Gastroesophageal sphincter (tissue), 4 donors: ENCODE measurements at regions not wholly inside any gene's neighbourhood (a gene's known extent, or its start where the extent isn't known, plus 50 kb on each side); places are given as distances from the start of the nearest gene placed in this dataset.
"Not testable (repeated sequence)": the region's sequence is repeated elsewhere in the genome, so short reads cannot be mapped to it uniquely, and the experiment has no call there.

Experiments used
- ATAC-seq: fragments of 150-250 bp; one replicate; pipeline ENCODE4 v1.9.1; 2016; ENCODE audit warnings: mild to moderate bottlenecking, moderate library complexity
- H3K27ac ChIP-seq, 4 donors: fragments of 200-600 bp; sonication (generic) in 3 of 4; 1 replicate in 3 of 4; 2 replicates in 1 of 4; pipeline ENCODE4 v1.5.1; 2016 to 2019
- H3K27me3 ChIP-seq: fragments of 200-600 bp; sonication (generic); one replicate; pipeline ENCODE4 v1.5.1; 2019
- H3K36me3 ChIP-seq, 2 donors: fragments of 200-600 bp; sonication (generic); one replicate each; pipeline ENCODE4 v1.5.1; 2019; ENCODE audit warnings: control low read depth in 1 of 2
- H3K4me1 ChIP-seq, 3 donors: fragments of 200-600 bp; sonication (generic); 1 replicate in 2 of 3; 2 replicates in 1 of 3; pipeline ENCODE4 v1.5.1; 2016 to 2019; ENCODE audit warnings: control low read depth in 2 of 3
- H3K4me3 ChIP-seq, 2 donors: fragments of 200-600 bp; sonication (generic); one replicate each; pipeline ENCODE4 v1.5.1; 2019; ENCODE audit warnings: mild to moderate bottlenecking in 1 of 2, moderate library complexity in 1 of 2
- H3K9me3 ChIP-seq, 3 donors: fragments of 200-600 bp; sonication (generic); one replicate each; pipeline ENCODE4 v1.5.1; 2017 to 2019; ENCODE audit warnings: control low read depth in 2 of 3
- CTCF ChIP-seq, 4 experiments: fragments of 200-600 bp in 2 of 4; fragments of 450-650 bp in 2 of 4; sonication (generic) in 1 of 4; IDR thresholded peaks; one replicate each; pipeline ENCODE4 v1.5.1; 2017 to 2019; ENCODE audit warnings: antibody characterized with exemption in 4 of 4, mild to moderate bottlenecking in 2 of 4, moderate library complexity in 2 of 4
- EP300 ChIP-seq: sonication (generic); formaldehyde crosslinking; IDR thresholded peaks from one replicate; pipeline ENCODE4 v1.6.1; 2017; ENCODE audit warnings: antibody characterized with exemption, mild to moderate bottlenecking
- POLR2A ChIP-seq, 2 donors: fragments of 450-650 bp; IDR thresholded peaks; one replicate each; pipeline ENCODE4 v1.6.1; 2017; ENCODE audit warnings: antibody characterized with exemption in 2 of 2, mild to moderate bottlenecking in 2 of 2, moderate library complexity in 1 of 2
- POLR2AphosphoS5 ChIP-seq: sonication (generic); formaldehyde crosslinking; IDR thresholded peaks from one replicate; pipeline ENCODE4 v1.6.1; 2017; ENCODE audit warnings: antibody characterized with exemption
- WGBS, 2 donors: methylation state at CpG; one replicate each; pipeline ENCODE4 v1.1.5; 2018; ENCODE audit warnings: low coverage in 1 of 2; 5-methylcytosine and 5-hydroxymethylcytosine counted together

DNA sequence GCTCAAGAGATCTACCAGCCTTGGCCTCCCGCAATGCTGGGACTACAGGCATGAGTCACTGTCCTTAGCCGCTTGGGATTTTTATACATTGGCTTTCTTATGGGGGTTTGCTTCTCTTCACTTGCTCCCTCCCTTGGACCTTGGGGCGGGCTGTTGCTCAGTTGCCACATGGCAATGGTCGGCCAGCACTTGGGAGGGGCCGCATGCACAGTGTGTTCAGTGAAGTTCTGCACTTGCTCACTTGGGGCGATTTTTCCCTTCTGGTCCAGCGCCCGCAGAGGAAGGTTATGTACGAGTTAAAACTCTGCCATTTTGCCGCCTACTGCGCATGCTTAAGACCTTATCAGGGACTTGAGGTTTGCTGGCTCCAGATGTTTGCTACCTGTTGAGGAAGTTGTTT is 1367.6 kb upstream of the CDH8 start:
- no peak overlapping the region for H3K27ac ChIP-seq
- H3K27me3 ChIP-seq, result no peaks in the 10 kb centered on the region
- H3K36me3 ChIP-seq, result no peaks in the 10 kb centered on the region
- no peak overlapping the region for H3K4me3 ChIP-seq
- H3K4me1 ChIP-seq, result no peaks in the 10 kb centered on the region
- ATAC-seq, result no peak
- TF ChIP-seq POLR2AphosphoS5 (no peak), CTCF (IDR thresholded peaks at IDR 0.05) (no peak), POLR2A (IDR thresholded peaks at IDR 0.05) (no peak), EP300 (no peak)
- WGBS, 2 donors, result 93 to 96% methylated on average over 3 to 8 of the region's 11 CpGs
- H3K9me3 ChIP-seq, result peaks cover 0 to 5% (median 0%) of the 10 kb centered on the region in 3 donors

- ATAC-seq, result not testable (repeated sequence)
- WGBS, 2 donors, result 100% methylated on average over 5 of the region's 18 CpGs; no CpG with 5 or more reads in 1 of the 2 donors
Measured at GRCh38 chr16:63388277-63388676, 1352.0 kb upstream of the CDH8 start.

DNA sequence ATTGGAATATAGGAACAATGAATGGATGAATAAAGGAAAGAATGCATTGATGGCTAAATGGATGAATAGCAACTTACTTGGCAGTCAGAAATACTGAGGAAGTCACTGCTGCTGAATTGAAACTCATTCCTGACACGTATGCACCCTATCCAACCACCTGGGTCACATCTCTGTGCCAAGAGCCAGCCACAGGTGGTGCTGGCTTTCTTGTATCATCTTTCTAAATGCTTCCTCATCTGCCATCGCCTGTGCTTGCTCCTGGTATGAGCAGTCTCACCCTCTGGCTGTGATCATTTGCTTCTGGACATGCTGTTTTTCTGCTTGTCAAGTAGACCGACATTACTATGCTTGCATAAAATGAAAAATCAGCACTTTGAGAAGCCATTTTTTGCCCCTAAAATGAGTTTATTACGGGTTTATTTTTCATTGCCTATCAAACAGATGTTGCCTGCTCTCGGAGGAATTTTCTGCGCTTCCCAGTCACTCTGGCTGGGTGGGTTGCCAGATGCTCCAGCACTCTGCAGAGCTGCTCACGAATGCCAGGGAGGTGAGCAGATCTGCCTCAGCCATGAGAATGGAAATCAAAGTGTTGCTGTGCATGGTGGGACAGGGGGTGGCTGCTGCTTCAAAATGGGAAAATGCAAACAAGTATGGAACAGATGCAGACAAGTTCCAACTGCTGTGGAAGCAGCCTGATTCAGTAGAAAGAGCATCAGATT is 1349.6 kb upstream of the CDH8 start:
- Histone ChIP-seq H3K4me3 (no peak overlapping the region), H3K27me3 (no peaks in the 10 kb centered on the region), H3K9me3 (no peaks in the 10 kb centered on the region), H3K4me1 (no peaks in the 10 kb centered on the region), H3K27ac (no peak overlapping the region), H3K36me3 (no peaks in the 10 kb centered on the region)
- ATAC-seq, result no peak
- 22 to 37% methylated on average over 4 to 6 of the region's 7 CpGs for WGBS, 2 donors
- TF ChIP-seq EP300, result no peak
- TF ChIP-seq CTCF (IDR thresholded peaks at IDR 0.05), result no peak
- TF ChIP-seq POLR2A (IDR thresholded peaks at IDR 0.05), result no peak
- TF ChIP-seq POLR2AphosphoS5, result no peak

More at GRCh38 chr16:63388277-63388676, 1352.0 kb upstream of the CDH8 start:
- not testable (repeated sequence) for H3K9me3 ChIP-seq, H3K4me3 ChIP-seq, H3K27ac ChIP-seq, H3K4me1 ChIP-seq, H3K36me3 ChIP-seq, H3K27me3 ChIP-seq

DNA sequence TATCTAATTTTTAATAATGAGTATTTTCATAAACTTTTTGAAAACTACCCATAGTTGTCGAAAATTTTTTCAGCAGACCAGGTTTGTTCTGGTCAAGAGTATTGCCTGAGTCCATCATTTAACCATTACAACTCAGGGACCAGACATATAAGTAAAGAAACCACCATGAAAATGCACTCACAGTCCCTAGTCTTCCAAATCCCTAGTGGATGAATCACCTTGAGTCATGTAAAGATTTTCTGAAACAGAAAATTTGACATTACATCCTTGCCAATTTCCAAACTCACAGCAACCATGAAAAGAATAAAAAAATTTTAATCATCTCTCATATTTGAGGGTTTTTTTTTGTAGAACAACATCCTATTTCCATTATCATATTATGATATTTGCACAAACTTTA is 1337.5 kb upstream of the CDH8 start:
- Histone ChIP-seq H3K27me3 (no peaks in the 10 kb centered on the region), H3K4me1 (no peaks in the 10 kb centered on the region), H3K9me3 (no peaks in the 10 kb centered on the region), H3K27ac (no peak overlapping the region), H3K36me3 (no peaks in the 10 kb centered on the region), H3K4me3 (no peak overlapping the region)
- 67 to 69% methylated on average over 1 of the region's 1 CpG for WGBS, 2 donors
- ATAC-seq, result no peak
- TF ChIP-seq POLR2A (IDR thresholded peaks at IDR 0.05) (no peak), EP300 (no peak), CTCF (IDR thresholded peaks at IDR 0.05) (no peak), POLR2AphosphoS5 (no peak)

GRCh38 chr16:63372815-63373214 is 1336.6 kb upstream of the CDH8 start:
- TF ChIP-seq POLR2AphosphoS5, result no peak
- no peaks in the 10 kb centered on the region for H3K27me3 ChIP-seq
- no peaks in the 10 kb centered on the region for H3K36me3 ChIP-seq
- H3K4me3 ChIP-seq, result no peak overlapping the region
- H3K4me1 ChIP-seq, result no peaks in the 10 kb centered on the region
- H3K9me3 ChIP-seq, result no peaks in the 10 kb centered on the region
- no peak for ATAC-seq
- H3K27ac ChIP-seq, result no peak overlapping the region

DNA sequence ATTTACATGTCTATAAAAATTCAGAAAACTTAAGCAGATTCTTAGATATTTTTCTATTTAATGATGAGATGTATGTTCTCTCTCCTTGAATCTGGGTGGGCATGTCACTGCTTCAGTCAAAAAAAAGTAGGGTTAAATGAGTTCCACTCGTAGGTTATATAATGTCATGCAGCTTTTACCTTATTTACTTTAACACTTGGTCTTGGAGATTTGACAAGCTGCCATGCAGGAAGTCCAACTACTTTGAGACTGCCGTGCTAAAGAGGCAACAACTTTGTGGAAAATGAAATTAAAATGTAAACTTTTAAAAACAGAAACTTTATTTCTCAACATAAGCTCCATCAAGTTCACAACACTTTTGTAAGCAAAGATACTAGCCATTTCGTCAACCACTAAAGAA is 1336.0 kb upstream of the CDH8 start:
- 9 to 20% methylated on average over 3 of the region's 3 CpGs for WGBS, 2 donors
- H3K27me3 ChIP-seq, result no peaks in the 10 kb centered on the region
- no peaks in the 10 kb centered on the region for H3K36me3 ChIP-seq
- H3K4me3 ChIP-seq, result no peak overlapping the region
- no peak overlapping the region for H3K27ac ChIP-seq
- TF ChIP-seq POLR2AphosphoS5 (no peak), EP300 (no peak), CTCF (IDR thresholded peaks at IDR 0.05) (no peak), POLR2A (IDR thresholded peaks at IDR 0.05) (no peak)
- no peak for ATAC-seq
- H3K4me1 ChIP-seq, result no peaks in the 10 kb centered on the region
- no peaks in the 10 kb centered on the region for H3K9me3 ChIP-seq
